Neural progenitor cell (in vitro differentiated cells): ENCODE measurements at regions not wholly inside any gene's neighbourhood (a gene's known extent, or its start where the extent isn't known, plus 50 kb on each side); places are given as distances from the start of the nearest gene placed in this dataset.

Source experiments
- DNase-seq: peaks from one replicate; pipeline ENCODE4 v3.0.0-alpha.2; 2016; ENCODE audit warnings: low spot score
- H2AFZ ChIP-seq: fragments of 200-600 bp; sonication (generic); replicated peaks from 2 replicates; pipeline ENCODE4 v1.6.1; 2016; ENCODE audit warnings: antibody characterized with exemption
- H3F3A ChIP-seq: fragments of 200-600 bp; sonication (generic); 2 replicates; pipeline ENCODE4 v1.6.1; 2016; ENCODE audit warnings: antibody characterized with exemption, low read depth
- H3K27ac ChIP-seq: fragments of 200-600 bp; sonication (generic); 2 replicates; pipeline ENCODE4 v1.5.1; 2016; ENCODE audit warnings: mild to moderate bottlenecking
- H3K27me3 ChIP-seq: fragments of 200-600 bp; sonication (generic); 2 replicates; pipeline ENCODE4 v1.6.1; 2016; ENCODE audit warnings: mild to moderate bottlenecking, moderate library complexity
- H3K36me3 ChIP-seq: fragments of 200-600 bp; sonication (generic); 2 replicates; pipeline ENCODE4 v1.5.1; 2016
- H3K4me1 ChIP-seq: fragments of 200-600 bp; sonication (generic); 2 replicates; pipeline ENCODE4 v1.6.1; 2016; ENCODE audit warnings: mixed run types
- H3K4me2 ChIP-seq: fragments of 200-600 bp; sonication (generic); 2 replicates; pipeline ENCODE4 v1.6.1; 2016
- H3K4me3 ChIP-seq: fragments of 200-600 bp; sonication (generic); 2 replicates; pipeline ENCODE4 v1.5.1; 2016
- H3K79me2 ChIP-seq: fragments of 200-600 bp; sonication (generic); 2 replicates; pipeline ENCODE4 v1.6.1; 2016; ENCODE audit warnings: low read depth
- H3K9ac ChIP-seq: fragments of 200-600 bp; sonication (generic); 2 replicates; pipeline ENCODE4 v1.6.1; 2016
- H3K9me3 ChIP-seq: fragments of 200-600 bp; sonication (generic); 2 replicates; pipeline ENCODE4 v1.5.1; 2016; ENCODE audit warnings: low read depth
- H4K20me1 ChIP-seq: fragments of 200-600 bp; sonication (generic); 2 replicates; pipeline ENCODE4 v1.6.1; 2016; ENCODE audit warnings: low read depth
- H3K27ac Mint-ChIP-seq: 3 replicates; pipeline ENCODE4 v1.8.0; 2021; ENCODE audit warnings: mixed read lengths
- H3K27me3 Mint-ChIP-seq: 2 replicates; pipeline ENCODE4 v1.8.0; 2022; ENCODE audit warnings: low read depth, mild to moderate bottlenecking, inconsistent platforms, moderate library complexity, mixed read lengths; ENCODE audit not compliant: insufficient read depth
- H3K36me3 Mint-ChIP-seq: 3 replicates; pipeline ENCODE4 v1.8.0; 2021; ENCODE audit warnings: mixed read lengths
- H3K4me1 Mint-ChIP-seq: 3 replicates; pipeline ENCODE4 v1.8.0; 2021; ENCODE audit warnings: mixed read lengths
- H3K4me3 Mint-ChIP-seq: 3 replicates; pipeline ENCODE4 v1.8.0; 2021; ENCODE audit warnings: mild to moderate bottlenecking, moderate library complexity, mixed read lengths
- H3K9me3 Mint-ChIP-seq: 3 replicates; pipeline ENCODE4 v1.8.0; 2020; ENCODE audit warnings: mixed read lengths
- EZH2 ChIP-seq: fragments of 200-600 bp; sonication (generic); IDR thresholded peaks from 2 replicates; pipeline ENCODE4 v1.6.1; 2017; ENCODE audit warnings: antibody characterized with exemption, mild to moderate bottlenecking, moderate library complexity
- EZH2phosphoT487 ChIP-seq: fragments of 200-600 bp; sonication (generic); IDR thresholded peaks from 2 replicates; pipeline ENCODE4 v1.6.1; 2017; ENCODE audit warnings: antibody characterized with exemption
- TF ChIP-seq, protein P1 (sequence below): fragments of 200-600 bp; sonication (generic); IDR thresholded peaks from 2 replicates; pipeline ENCODE4 v1.5.1; 2017; ENCODE audit warnings: antibody characterized with exemption, mild to moderate bottlenecking

DNA sequence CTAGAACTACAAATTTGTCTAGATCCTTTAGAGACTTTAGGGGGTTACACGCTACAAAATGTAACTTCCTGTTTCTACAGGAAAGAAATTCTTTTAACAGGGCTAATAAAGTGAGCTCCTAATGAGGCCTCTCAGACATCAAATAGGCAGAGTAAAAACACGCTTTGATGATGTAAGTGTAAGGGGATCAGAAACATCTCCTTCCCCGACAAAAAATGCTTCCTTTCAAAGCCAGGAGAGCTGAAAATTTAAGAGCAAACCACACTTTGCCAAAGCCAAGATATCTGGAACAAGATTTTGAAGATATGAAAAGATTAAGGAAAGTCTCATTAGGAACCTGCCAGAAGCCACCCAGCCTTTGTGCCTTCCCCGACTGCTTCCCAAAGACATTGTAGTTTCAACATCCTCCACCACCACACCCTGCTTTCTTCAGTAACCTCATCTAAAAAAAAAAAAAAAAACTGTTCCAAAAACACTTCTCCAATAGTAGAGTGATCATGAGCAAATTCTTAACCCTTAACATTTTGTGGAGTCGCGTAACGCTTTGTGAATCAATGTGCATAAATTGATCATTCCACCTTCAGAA lies 505.0 kb upstream of the THBS1 start:
- Histone ChIP-seq H2AFZ (no peak overlapping the region), H3K9me3 (no peaks in the 10 kb centered on the region), H3F3A (no peaks in the 10 kb centered on the region), H3K79me2 (no peaks in the 10 kb centered on the region), H3K27ac (no peak overlapping the region), H3K27me3 (no peaks in the 10 kb centered on the region), H4K20me1 (no peaks in the 10 kb centered on the region), H3K4me3 (no peak overlapping the region), H3K9ac (no peak overlapping the region), H3K4me1 (no peaks in the 10 kb centered on the region), H3K36me3 (no peaks in the 10 kb centered on the region), H3K4me2 (no peak overlapping the region)
- H3K4me1 Mint-ChIP-seq, result no peaks in the 10 kb centered on the region
- DNase-seq, result no peak
- no peaks in the 10 kb centered on the region for H3K9me3 Mint-ChIP-seq
- TF ChIP-seq EZH2, result no peak
- TF ChIP-seq, protein P1, sequence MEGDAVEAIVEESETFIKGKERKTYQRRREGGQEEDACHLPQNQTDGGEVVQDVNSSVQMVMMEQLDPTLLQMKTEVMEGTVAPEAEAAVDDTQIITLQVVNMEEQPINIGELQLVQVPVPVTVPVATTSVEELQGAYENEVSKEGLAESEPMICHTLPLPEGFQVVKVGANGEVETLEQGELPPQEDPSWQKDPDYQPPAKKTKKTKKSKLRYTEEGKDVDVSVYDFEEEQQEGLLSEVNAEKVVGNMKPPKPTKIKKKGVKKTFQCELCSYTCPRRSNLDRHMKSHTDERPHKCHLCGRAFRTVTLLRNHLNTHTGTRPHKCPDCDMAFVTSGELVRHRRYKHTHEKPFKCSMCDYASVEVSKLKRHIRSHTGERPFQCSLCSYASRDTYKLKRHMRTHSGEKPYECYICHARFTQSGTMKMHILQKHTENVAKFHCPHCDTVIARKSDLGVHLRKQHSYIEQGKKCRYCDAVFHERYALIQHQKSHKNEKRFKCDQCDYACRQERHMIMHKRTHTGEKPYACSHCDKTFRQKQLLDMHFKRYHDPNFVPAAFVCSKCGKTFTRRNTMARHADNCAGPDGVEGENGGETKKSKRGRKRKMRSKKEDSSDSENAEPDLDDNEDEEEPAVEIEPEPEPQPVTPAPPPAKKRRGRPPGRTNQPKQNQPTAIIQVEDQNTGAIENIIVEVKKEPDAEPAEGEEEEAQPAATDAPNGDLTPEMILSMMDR, result no peak
- TF ChIP-seq EZH2phosphoT487, result no peak
- no peak overlapping the region for H3K27ac Mint-ChIP-seq
- no peak overlapping the region for H3K4me3 Mint-ChIP-seq
- H3K27me3 Mint-ChIP-seq, result peaks cover 4% of the 10 kb centered on the region
- no peaks in the 10 kb centered on the region for H3K36me3 Mint-ChIP-seq

DNA sequence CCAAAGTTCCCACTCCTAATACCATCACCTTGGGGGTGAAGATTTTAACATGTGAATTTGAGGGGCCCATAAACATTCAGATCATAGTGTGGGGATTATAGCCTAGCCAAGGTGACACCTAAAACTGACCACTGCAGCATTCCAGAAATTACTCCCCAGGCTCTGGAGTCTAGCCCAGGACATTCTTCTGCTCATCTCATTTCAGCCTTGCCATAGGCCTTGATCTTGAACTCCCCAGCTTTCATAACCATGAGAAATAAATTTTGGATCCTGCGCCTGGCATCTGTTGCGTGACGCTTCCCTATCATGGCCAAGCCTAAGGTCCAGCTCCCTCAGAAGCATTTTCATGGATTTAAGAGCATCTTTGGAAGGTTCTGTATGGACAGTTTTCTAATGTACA lies 502.9 kb upstream of the THBS1 start:
- no peak overlapping the region for H3K27ac Mint-ChIP-seq
- H3K4me3 Mint-ChIP-seq, result no peak overlapping the region
- Histone ChIP-seq H3F3A (no peaks in the 10 kb centered on the region), H3K4me2 (no peak overlapping the region), H3K27ac (no peak overlapping the region), H3K4me3 (no peak overlapping the region), H3K36me3 (no peaks in the 10 kb centered on the region), H3K4me1 (no peaks in the 10 kb centered on the region), H4K20me1 (no peaks in the 10 kb centered on the region), H3K9ac (no peak overlapping the region), H2AFZ (no peak overlapping the region), H3K9me3 (no peaks in the 10 kb centered on the region), H3K27me3 (no peaks in the 10 kb centered on the region), H3K79me2 (no peaks in the 10 kb centered on the region)
- TF ChIP-seq EZH2phosphoT487 (no peak), EZH2 (no peak)
- TF ChIP-seq, protein P1, result no peak
- peaks cover 4% of the 10 kb centered on the region for H3K27me3 Mint-ChIP-seq
- H3K9me3 Mint-ChIP-seq, result no peaks in the 10 kb centered on the region
- H3K4me1 Mint-ChIP-seq, result no peaks in the 10 kb centered on the region
- no peaks in the 10 kb centered on the region for H3K36me3 Mint-ChIP-seq
- DNase-seq, result no peak

GRCh38 chr15:39079296-39079847 lies 501.5 kb upstream of the THBS1 start:
- Mint-ChIP-seq H3K27ac (no peak overlapping the region), H3K27me3 (peaks cover 4% of the 10 kb centered on the region), H3K4me3 (no peak overlapping the region), H3K4me1 (no peaks in the 10 kb centered on the region), H3K9me3 (no peaks in the 10 kb centered on the region), H3K36me3 (no peaks in the 10 kb centered on the region)
- Histone ChIP-seq H3K27ac (no peak overlapping the region), H3K79me2 (no peaks in the 10 kb centered on the region), H3F3A (no peaks in the 10 kb centered on the region), H2AFZ (no peak overlapping the region), H3K4me1 (no peaks in the 10 kb centered on the region), H3K9me3 (no peaks in the 10 kb centered on the region), H4K20me1 (no peaks in the 10 kb centered on the region), H3K4me2 (no peak overlapping the region), H3K36me3 (no peaks in the 10 kb centered on the region), H3K27me3 (no peaks in the 10 kb centered on the region), H3K4me3 (no peak overlapping the region), H3K9ac (no peak overlapping the region)
- DNase-seq, result no peak
- TF ChIP-seq EZH2, result no peak
- TF ChIP-seq, protein P1, result no peak
- no peak for TF ChIP-seq EZH2phosphoT487
